GM19328 (cell line): ENCODE measurements at regions not wholly inside any gene's neighbourhood (a gene's known extent, or its start where the extent isn't known, plus 50 kb on each side); places are given as distances from the start of the nearest gene placed in this dataset.
"Not testable (repeated sequence)": the region's sequence is repeated elsewhere in the genome, so short reads cannot be mapped to it uniquely, and the experiment has no call there.

ENCODE experiments used
- ATAC-seq: cut with Tn5 transposase; IDR thresholded peaks from one replicate; pipeline ENCODE4 v1.9.1; 2021; ENCODE audit warnings: mild to moderate bottlenecking, moderate library complexity; ENCODE audit not compliant: unreplicated experiment

DNA sequence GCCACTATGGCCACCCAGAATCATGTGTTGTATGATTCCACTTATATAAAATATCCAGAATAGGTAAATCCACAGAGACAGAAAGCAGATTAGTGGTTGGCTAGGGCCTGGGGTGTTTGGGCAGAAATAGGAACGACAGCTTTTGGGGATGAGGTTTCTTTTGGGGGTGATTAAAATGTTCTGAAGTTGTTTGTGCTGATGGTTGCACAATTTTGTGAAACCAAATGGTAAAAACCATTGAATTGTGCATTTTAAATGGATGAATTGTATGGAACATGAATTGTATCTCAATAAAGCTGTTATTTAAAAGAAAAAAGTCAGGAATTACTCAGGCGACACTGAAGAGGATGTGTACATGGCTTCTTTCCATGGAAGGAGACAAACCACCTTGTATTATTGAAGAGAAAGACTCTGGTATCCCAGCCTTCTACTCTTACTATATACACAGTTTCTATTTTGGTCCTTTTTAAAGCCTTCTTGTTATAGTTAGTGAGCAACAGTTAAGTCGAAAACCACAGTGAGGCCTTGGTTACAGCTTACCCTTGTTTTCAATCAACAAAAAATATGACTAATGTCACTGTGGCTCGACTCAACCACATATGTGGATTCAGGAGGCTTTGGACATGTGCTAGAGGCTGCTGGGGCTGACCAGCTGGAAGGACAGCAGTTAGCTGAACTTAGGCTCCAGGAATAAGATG lies 57.1 kb upstream of the KMT2E start:
- ATAC-seq: peak; percentile 89

DNA sequence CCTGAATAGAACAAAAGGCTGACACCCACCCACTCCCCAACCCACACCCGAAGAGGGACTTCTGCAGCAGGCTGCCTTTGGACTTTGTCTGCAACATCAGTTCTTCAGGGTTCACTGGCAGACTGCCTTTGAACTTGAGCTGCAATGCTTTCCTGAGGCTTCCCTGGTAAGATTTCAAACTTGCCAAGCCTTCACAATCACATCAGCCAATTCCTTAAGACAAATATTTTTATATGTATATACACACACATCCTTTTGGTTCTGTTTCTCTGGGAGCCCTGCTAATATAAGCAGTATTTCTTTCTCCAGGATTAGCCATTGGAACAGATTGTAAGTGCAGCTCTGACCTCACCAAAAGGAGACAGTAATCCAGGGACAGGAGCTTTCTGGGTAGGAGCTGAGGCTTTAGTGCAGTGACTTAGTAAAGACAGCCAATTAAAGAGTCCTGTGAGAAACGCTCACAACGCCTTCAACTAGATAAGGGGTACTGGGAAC lies 55.6 kb upstream of the KMT2E start:
- ATAC-seq: no peak

DNA sequence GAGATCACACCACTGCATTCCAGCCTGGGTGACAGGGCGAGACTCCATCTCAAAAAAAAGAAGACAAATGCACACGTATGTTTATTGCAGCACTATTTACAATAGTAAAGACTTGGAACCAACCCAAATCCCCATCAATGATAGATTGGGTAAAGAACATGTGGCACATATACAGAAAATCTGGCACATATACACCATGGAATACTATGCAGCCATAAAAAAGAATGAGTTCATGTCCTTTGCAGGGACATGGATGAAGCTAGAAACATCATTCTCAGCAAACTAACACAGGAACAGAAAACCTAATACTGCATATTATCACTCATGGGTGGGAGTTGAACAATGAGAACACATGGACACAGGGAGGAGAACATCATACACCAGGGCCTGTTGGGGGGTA lies 54.5 kb upstream of the KMT2E start:
- ATAC-seq: not testable (repeated sequence)

DNA sequence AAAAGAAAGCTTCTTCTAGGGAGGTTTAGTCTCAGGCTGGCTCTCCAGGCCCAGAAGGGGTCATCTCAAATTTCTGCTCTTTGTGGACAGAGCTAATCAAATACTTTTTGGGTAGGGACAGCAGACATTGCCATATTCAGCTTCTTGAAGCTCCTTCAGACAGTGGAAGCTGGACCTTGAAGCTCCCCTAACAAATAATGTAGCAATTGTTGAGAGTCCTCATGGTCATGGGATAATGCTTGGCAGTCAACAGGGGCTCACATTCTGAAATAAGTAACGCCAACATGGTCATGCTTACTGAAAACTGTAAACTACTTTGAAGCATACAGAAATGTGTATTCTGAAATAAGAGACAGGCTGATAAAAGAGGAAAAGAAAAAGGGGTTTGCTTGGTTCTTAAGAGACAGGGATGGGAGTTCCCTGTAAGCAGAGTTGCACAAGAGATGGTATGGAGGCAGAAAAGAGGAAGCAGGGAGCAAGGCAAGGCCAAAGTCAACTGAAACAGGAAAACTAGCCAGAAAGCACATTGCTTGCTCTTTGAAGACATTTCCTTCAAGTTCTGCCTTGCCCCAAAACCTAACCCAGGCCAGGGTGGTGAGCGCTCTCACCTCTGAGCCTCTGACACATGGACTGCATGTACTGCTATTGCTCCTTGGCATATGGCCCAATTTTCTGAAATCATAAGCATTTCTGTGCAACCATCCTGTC lies 53.1 kb upstream of the KMT2E start:
- ATAC-seq: no peak

DNA sequence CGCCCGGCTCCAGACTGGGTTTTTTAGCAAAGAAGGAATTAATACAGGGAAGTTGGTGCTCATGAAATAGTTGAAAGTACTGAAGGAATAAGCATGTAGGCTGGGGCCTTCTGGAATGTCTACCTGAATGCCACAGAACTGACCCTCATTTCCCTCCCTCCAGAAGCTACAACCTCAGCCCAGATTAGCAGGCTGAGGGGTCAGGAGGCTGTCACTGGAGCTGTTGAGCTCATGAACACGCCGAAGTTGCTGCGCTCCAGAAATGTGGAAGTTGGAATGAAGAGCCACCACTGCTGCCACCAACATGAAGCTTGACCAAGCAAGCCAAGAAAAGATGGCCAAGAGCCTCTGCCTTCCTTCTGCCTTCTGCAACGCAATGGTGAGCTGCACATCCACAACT lies 52.2 kb upstream of the KMT2E start:
- no peak for ATAC-seq

DNA sequence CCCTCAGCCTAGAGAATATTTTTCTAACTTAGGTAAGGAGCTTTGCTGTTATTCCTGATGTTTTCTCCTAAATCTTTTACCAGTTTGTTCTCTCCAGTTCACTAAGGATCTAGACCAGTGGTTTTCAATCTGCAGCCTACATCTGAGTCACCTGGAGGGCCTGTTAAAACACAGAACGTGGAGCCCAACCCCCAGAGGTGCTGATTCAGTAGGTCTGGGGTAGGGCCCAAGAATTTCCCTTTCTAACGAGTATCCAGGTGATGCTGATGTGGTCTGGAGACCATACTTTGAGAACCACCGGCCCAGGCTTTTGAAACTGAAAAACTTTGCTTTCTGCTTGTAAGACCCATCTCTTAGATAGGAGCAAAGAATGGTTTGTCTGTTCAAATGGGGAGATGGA lies 51.2 kb upstream of the KMT2E start:
- no peak for ATAC-seq

DNA sequence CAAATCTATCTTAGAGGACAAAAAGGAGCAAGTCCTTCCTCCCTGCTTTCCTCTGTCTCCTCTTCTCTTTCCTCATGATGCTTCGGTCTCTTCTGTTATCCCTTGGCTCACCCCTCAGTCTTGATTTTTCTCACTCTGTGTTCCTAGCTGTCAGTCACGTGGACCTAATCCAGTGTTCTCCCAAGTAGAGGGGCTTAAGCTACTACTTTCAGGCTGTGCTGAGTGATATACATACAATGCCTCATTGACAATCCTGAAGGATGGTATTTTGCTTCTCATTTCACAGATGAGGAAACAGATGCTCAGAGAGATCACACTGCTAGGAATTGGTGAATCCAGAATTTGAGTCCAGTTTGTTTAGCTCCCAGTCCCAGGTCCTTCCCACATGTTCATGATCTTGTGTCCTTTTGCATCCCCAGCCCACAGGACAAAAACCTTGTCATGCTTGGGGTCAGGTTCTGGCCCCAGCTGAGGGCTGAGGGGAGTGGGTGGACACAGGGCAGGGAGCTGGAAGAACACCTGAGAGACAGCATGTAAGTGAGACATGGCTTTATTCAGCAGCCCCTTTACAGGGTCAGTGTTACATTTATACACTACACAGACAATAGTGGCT lies 50.5 kb upstream of the KMT2E start:
- no peak for ATAC-seq

DNA sequence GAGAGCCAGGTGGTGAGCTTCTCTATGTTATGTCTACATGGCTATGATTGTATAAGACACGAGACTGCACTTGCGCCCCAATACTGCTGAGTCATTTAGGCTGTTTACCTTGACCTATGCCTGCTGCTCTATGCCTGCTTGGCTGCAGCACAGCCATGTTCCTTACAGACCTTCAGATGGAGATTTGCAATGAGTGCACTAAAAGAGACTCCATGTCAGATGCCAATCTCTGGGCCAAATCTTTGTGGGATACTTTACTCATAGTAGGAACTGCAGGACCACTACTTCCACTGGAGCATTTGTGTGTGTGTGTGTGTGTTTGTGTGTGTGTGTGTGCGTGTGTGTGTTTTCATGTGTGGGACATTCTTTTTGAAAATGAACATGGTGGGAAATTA lies 50.0 kb upstream of the KMT2E start:
- no peak for ATAC-seq
